Activated T-helper 1 cell treated with Interleukin-2 at 50 U/mL for 16 hours (primary cell): ENCODE measurements at regions not wholly inside any gene's neighbourhood (a gene's known extent, or its start where the extent isn't known, plus 50 kb on each side); places are given as distances from the start of the nearest gene placed in this dataset.

ENCODE experiments used
- DNase-seq: peaks from one replicate; pipeline ENCODE4 v3.0.0-alpha.2; 2020; ENCODE audit warnings: low read depth

- peak; percentile 32 for DNase-seq
Observed at GRCh38 chr14:76926521-76927251, 100.5 kb downstream of the LRRC74A start.

DNA sequence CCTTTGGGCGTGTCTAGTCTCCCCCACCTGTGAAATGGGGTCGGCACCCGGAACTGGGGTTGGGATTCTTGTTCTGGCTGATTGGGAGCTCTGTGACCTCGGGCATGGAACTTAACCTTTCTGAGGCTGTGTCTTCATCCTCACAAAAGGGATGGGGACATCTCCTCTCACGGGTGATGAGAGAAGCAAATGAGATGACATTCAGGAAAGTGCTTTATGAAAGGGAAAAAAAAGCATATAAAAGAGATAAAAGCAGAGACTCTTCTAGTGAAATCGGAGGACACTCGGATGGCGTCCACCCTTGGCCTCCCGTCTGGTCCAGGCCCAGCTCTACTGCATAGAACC is 98.9 kb downstream of the LRRC74A start:
- DNase-seq = no peak

GRCh38 chr14:76924371-76925096 is 98.3 kb downstream of the LRRC74A start:
- no peak for DNase-seq

- DNase-seq = no peak
Observed at GRCh38 chr14:76923431-76924370, 97.5 kb downstream of the LRRC74A start.

DNA sequence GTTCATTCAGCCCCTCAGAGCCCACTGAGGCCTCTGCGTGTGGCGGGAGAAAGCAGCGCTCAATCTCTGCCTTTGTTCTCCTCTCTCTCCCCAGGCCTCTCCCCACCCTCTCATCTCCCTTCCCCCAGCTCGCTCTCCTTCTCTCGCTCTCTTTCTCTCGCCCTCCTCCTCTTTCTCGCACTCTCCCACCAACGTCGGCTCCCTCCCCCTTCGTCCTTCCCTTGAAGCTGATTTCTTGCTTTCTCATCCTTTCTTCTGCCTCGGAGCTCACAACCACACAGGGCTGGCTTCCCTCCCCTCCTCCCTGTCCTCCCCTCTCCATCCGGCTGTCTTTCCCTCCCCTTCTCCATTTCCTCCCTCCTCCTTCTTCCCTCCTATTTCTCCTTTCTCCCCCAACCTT is 96.4 kb downstream of the LRRC74A start:
- no peak for DNase-seq

GRCh38 chr14:76922092-76922491 is 95.9 kb downstream of the LRRC74A start:
- DNase-seq = no peak

GRCh38 chr14:76921088-76921399 is 94.8 kb downstream of the LRRC74A start:
- DNase-seq = no peak

DNA sequence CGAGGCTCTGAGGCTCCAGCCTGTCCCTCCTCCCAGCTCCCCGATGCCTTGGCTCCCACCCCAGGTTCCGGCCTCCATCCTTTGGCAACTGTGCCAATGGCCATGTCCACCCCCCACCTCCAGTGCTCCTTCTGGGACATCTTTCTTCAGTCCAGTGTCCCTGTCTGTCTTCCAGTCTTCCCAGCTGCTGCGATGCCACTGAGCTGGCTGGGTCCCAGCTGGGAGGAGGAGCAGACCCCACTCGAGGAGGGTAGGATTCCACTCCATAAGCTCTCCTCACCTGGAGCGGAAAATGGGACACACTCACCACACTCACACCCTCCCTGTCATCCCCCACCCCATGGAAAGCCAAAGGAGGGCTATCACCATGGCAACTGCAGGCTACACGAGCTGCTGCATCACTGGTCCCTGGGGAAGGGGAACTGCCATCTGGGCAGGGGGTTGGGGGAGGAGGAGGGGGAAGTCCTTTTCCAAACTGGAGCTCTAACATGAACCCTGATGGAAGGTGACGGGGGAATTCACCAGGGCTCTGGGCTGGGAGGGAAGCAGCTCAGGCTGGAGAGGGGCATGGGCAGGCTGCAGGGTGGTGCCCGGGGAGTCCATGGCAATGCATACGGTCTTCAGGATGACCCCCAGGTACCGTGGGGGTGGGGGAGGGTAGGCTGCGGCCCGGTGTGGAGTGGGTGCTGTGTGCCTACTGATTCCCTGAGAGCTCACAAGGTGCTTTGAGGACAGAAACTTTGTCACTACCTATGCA is 94.3 kb downstream of the LRRC74A start:
- no peak for DNase-seq

GRCh38 chr14:76919431-76920330 is 93.5 kb downstream of the LRRC74A start:
- DNase-seq = no peak
